SHP77 (cell line): ENCODE measurements at regions not wholly inside any gene's neighbourhood (a gene's known extent, or its start where the extent isn't known, plus 50 kb on each side); places are given as distances from the start of the nearest gene placed in this dataset.
"Not testable (repeated sequence)": the region's sequence is repeated elsewhere in the genome, so short reads cannot be mapped to it uniquely, and the experiment has no call there.

Experiments used
- DNase-seq, 2 experiments: peaks; one replicate each; lab custom pipeline; 2025; lab: John Stamatoyannopoulos, UW

GRCh38 chr11:34830648-34831047 is 85.5 kb downstream of the APIP start:
- DNase-seq: peak; percentile 69 to 78

- no peak for DNase-seq
Observed at GRCh38 chr11:34830035-34830434, 86.1 kb downstream of the APIP start.

DNA sequence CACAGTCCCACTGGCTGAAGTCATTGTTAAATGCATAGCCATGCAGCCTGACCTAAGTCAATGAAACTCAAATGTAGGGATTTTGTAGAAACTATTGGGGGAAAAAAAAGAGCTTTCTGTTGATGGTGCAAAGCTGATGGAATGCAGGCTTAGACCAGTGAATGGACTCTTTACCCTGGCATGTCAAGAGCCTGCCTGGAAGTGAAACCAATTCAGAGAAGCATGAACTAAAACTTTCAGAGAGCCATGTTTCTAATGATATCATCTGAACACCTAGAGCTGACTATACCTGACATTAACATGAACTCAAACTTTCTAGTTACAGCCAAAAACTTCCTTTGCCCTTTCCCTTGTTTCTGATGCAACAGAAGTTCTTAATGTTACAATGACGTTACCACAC is 89.0 kb downstream of the APIP start:
- DNase-seq: no peak

DNA sequence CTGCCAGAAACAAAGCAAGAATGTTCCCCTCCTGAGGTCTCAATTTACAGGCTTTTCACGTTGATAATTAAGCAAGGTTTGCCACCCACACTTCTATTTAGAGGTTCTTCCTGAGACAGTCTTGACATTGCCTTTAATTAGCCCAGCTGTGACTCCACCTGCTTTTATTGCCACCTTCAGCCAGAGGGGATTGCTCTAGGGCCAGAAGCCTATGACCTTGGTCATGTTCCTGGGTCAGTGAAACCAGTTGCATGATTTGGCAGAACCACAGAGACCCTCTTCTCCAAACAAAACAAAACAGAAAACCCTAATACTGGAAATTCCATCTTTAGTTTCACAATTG is 89.8 kb downstream of the APIP start:
- no peak for DNase-seq

DNA sequence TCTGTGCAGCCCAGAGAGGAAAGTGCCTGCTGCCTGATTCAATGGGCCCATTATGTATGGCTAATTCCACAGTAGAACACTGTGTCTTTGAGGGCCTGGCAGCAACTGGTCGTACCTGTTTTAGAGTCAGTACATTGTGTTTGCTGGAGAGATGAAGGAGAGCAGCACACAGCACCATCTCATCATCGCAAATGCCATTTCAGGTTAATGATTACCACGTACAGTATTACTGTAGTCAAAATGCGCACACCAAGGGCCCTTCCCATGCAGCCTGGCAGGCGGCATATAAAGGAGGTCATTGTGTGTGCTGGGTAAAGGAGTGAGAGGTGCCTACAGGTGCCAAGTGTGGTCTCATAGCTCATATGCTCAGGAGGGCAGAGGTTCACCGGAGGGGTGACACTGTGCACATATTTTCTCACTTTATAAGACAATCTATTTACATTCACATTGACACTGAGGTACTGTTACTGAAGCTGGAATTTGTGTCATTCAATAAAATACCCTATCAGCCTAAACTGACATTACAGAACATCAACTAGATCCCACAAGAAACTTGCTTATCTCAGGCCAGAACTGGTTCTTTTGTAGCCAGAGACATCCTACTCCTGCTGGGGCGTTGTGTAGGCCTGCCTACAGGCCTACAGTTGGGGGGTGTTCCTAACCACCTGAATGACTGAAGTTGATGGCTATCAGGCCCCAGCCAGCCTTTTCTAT is 90.4 kb downstream of the APIP start:
- no peak for DNase-seq

GRCh38 chr11:34825315-34825669 is 90.9 kb downstream of the APIP start:
- DNase-seq: no peak

DNA sequence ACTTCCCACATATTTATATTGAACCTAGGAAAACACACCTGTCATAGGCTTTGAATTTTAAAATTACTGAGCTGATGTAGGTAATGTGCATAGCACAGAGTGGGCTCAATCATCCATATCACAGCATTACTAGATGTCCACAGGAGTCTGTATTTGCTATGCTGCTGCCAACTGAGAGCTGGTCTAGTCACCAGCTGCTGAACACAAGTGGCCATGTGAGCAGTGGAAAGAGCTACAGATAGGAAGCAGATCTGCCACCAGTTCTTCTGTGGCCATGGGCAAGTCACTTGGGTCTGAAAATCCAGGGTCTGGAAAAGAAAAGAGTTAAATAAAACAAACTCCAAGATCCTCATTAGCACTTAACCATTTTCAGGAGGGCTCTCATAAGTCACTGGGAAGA is 91.8 kb downstream of the APIP start:
- no peak for DNase-seq

- no peak for DNase-seq
Observed at GRCh38 chr11:34823639-34824038, 92.5 kb downstream of the APIP start.

DNA sequence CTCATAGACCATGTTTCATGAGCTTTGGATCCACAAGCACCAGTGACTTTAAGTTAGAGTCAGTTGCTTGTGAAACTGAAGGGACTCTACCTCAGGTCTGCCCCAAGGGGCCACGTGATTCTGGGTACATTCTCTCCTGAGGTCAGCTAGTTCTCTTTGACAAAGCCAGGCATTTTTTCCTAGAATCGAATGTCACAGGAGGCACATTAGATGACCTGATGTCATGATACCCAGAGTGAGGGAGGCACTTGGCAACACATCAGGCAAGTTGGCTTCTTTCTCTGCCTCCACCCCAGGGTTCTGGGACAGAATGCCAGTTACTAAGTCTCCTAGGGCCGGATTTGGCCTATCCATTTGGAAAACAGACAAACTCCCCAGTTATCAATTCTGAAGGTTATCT is 93.0 kb downstream of the APIP start:
- DNase-seq: no peak

DNA sequence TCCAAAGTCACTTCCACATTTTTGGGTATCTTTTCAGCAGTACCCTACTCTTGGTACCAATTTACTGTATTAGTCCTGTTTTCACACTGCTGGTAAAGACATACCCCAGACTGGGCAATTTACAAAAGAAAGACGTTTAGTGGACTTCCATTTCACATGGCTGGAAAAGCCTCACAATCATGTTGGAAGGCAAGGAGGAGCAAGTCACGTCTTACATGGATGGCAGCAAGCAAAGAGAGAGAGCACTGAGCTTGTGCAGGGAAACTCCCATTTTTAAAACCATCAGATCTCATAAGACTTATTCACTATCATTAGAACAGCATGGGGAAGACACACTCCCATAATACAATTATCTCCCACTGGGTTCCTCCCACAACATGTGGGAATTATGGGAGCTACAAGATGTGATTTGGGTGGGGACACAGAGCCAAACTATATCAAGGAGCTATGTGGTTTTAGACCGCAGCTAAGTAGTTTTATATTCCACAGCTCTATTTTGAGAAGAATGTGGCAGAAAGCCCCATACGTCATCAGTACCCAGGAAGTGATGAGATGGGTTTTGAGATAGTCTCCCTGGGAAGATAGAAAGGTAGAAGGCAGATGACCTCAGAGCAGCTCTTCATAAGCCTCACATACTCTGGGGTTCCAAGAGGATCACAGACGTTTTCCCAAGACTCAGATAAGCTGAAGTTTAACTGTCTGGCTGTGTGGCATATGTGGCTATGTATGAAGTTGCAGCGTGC is 96.3 kb downstream of the APIP start:
- no peak for DNase-seq

GRCh38 chr11:34817812-34818211 is 98.4 kb downstream of the APIP start:
- not testable (repeated sequence) for DNase-seq

DNA sequence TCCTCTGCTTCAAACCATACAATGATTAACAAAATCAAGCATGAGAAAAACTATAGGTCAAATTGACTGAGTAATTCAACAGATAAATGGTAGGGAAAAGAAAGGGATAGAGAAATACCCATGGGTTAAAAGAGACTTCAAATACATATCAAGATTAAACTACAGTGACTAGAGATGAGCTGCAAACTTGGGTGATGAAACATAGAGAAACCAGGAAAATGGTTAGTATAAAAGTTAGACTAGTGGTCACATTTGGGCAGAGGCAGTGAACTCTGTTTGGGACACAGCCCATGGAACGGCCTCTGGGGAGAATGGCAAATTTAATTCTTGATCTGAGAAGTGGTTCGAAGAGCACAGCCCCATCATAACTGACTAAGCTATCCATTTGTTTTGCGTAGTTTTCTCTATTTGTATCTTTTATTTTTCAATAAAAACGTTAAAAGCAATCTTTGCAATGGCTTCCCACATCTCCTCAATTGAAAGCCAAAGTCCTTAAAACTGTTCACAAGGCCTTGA is 99.4 kb downstream of the APIP start:
- no peak for DNase-seq

GRCh38 chr11:34812905-34813576 is 103.1 kb downstream of the APIP start:
- no peak for DNase-seq

GRCh38 chr11:34811858-34812257 is 104.3 kb downstream of the APIP start:
- DNase-seq: no peak

- DNase-seq: no peak
Observed at GRCh38 chr11:34810107-34810562, 106.0 kb downstream of the APIP start.

DNA sequence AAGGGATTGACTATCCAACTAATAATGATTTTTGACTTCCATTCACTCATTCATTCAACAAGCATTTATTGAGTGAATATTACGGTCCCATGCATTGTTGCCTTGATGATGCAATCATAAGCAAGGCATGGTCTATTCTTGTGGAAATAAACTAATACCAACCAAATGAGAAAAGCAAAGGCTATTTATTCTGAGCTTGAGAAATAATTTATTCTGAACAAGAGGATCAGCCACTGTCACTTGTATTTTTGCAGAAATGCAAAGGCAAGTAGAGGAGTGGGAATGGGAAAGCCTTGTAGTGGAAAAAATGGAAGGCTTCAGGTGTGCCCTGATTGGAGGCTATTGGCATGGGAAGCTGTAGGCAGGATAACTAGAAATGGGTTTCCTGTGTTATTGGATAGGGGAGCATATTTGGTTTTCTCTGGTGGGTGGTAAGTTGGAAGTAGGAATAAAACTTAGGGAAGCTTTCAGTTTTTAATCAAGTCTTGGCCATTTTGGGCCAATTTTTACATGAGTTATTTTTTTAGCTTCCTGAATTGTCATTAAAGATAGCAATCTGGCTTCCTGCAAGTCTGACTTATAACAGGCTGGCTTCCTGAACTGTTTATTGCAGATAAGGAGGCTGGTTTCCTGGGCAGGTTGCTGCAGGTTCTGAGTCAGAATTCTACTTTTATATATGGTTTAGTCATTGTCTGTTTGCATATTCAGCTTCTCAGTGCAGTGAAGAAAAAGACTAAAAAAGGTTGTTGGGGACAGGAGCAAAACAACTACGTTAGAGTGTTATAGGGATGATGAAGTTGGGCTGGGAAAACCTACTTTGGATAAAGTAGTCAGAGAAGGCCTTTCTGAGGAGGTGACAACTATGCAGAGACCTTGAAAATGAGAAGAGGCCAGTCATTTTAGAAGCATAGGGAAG is 106.7 kb downstream of the APIP start:
- DNase-seq: no peak

- no peak for DNase-seq
Observed at GRCh38 chr11:34806875-34807274, 109.3 kb downstream of the APIP start.

DNA sequence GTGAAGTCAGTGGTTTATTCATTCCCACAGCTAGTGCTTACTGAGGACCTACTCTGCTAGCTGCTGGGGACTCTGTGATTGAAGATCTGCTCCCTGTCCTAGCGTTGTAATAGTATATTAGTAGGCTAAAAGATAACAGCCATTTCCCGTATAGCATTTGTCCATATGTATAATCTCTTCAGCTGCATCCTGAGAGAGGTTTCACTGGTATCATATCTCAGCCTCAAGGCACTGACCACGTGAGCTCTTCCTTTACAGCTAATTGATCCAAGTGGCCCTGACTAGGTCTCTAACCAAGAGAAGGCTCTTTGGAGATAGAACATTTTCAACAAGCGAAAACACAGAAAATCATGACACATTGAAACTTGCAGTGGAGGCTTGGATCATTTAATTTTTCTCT is 110.2 kb downstream of the APIP start:
- no peak for DNase-seq

GRCh38 chr11:34799848-34800247 is 116.3 kb downstream of the APIP start:
- no peak for DNase-seq

DNA sequence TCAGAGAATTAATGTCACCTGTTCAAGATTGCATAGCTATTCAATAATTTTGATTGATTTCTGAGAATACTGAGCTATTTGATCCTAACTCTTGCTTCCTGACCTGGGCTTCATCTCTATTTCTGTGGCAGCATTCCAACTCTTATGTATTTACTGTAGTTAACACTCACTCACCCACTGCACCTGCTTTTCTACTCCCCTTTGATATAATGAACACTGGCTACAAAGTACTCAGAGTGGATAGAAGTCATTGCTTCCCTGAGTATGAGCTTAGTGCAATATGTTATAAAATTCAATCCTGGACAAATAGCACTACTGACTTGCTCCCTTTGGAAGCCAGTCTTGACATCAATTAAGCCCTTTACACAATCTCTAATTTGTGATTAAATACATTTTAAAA is 117.2 kb downstream of the APIP start:
- DNase-seq: no peak

- DNase-seq: not testable (repeated sequence)
Observed at GRCh38 chr11:34797497-34797896, 118.7 kb downstream of the APIP start.

- no peak for DNase-seq
Observed at GRCh38 chr11:34795641-34796040, 120.5 kb downstream of the APIP start.
